ENCODE measurements at regions not wholly inside any gene's neighbourhood (a gene's known extent, or its start where the extent isn't known, plus 50 kb on each side); places are given as distances from the start of the nearest gene placed in this dataset.

GRCh38 chr16:86775511-86775921 is 197.2 kb downstream of the FOXL1 start:
- ChIA-PET POLR2A (ENCODE audit: low non-redundant PET) (no interaction called here), CTCF (no interaction called here)
- TF ChIP-seq, protein P1, sequence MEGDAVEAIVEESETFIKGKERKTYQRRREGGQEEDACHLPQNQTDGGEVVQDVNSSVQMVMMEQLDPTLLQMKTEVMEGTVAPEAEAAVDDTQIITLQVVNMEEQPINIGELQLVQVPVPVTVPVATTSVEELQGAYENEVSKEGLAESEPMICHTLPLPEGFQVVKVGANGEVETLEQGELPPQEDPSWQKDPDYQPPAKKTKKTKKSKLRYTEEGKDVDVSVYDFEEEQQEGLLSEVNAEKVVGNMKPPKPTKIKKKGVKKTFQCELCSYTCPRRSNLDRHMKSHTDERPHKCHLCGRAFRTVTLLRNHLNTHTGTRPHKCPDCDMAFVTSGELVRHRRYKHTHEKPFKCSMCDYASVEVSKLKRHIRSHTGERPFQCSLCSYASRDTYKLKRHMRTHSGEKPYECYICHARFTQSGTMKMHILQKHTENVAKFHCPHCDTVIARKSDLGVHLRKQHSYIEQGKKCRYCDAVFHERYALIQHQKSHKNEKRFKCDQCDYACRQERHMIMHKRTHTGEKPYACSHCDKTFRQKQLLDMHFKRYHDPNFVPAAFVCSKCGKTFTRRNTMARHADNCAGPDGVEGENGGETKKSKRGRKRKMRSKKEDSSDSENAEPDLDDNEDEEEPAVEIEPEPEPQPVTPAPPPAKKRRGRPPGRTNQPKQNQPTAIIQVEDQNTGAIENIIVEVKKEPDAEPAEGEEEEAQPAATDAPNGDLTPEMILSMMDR (conservative IDR thresholded peaks at IDR 0.05; ENCODE audit: low read depth, low read length), result no peak
- TF ChIP-seq EZH2 (IDR thresholded peaks at IDR 0.05; ENCODE audit: borderline replicate concordance, low read depth, low read length, poor library complexity, severe bottlenecking), result no peak
- Histone ChIP-seq H3K36me3 (ENCODE audit: insufficient read depth, low read length, poor library complexity, severe bottlenecking) (no peaks in the 10 kb centered on the region), H3K9me3 (ENCODE audit: low read depth, low read length, poor library complexity, severe bottlenecking) (no peaks in the 10 kb centered on the region), H3K27ac (ENCODE audit: low read depth, low read length, poor library complexity, severe bottlenecking) (no peak overlapping the region), H3K27me3 (replicated peaks; ENCODE audit: insufficient read depth, low read depth, low read length, poor library complexity) (peaks cover 59% of the 10 kb centered on the region), H3K4me3 (ENCODE audit: low read depth, low read length, poor library complexity, severe bottlenecking) (no peak overlapping the region), H3K4me1 (ENCODE audit: insufficient read depth, low read length, poor library complexity, severe bottlenecking) (peaks cover 3% of the 10 kb centered on the region)
- intact Hi-C loops (cut with micrococcal nuclease; ENCODE audit: unreplicated experiment), result no loop called here
- BruUV-seq (replicated peaks), result no TSS peak
- peak; percentile 8 for DNase-seq (ENCODE audit: low spot score)

DNA sequence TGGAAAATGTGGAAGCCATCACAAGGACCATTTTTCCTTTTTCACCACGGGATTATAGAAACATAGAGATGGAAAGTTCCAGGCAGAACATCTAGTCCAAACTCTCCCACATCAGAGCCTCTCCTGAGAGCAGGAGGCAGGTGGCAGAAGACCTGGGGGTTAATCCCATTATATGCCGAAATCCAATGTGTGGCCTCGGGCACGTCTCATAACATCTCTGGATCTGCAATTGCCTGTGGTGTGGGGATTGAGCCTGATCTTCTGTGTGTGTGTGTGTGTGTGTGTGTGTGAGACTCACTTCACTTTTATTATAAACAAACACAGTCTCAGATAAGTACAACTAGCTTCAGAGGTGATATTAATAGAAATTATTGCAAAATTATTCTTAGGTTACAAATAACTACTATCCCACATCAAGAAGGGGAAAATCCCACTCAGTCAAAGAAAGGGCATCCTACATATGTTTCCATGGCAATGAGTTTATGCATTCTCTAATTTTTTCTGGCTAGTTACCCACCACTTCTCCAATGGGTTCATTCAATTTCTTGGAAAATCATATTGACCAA is 199.1 kb downstream of the FOXL1 start:
- no peaks in the 10 kb centered on the region for H3K9me3 ChIP-seq (ENCODE audit: low read depth, low read length, poor library complexity, severe bottlenecking)
- peaks cover 3% of the 10 kb centered on the region for H3K4me1 ChIP-seq (ENCODE audit: insufficient read depth, low read length, poor library complexity, severe bottlenecking)
- no peak overlapping the region for H3K4me3 ChIP-seq (ENCODE audit: low read depth, low read length, poor library complexity, severe bottlenecking)
- intact Hi-C loops (cut with micrococcal nuclease; ENCODE audit: unreplicated experiment), result no loop called here
- POLR2A ChIA-PET (ENCODE audit: low non-redundant PET), result no interaction called here
- no peak for DNase-seq (ENCODE audit: low spot score)
- BruUV-seq (replicated peaks), result no TSS peak
- H3K27me3 ChIP-seq (replicated peaks; ENCODE audit: insufficient read depth, low read depth, low read length, poor library complexity), result peaks cover 73% of the 10 kb centered on the region
- no peaks in the 10 kb centered on the region for H3K36me3 ChIP-seq (ENCODE audit: insufficient read depth, low read length, poor library complexity, severe bottlenecking)
- no peak overlapping the region for H3K27ac ChIP-seq (ENCODE audit: low read depth, low read length, poor library complexity, severe bottlenecking)
- TF ChIP-seq EZH2 (IDR thresholded peaks at IDR 0.05; ENCODE audit: borderline replicate concordance, low read depth, low read length, poor library complexity, severe bottlenecking), result no peak
- TF ChIP-seq, protein P1 (conservative IDR thresholded peaks at IDR 0.05; ENCODE audit: low read depth, low read length), result no peak
- CTCF ChIA-PET, result no interaction called here

- H3K9me3 ChIP-seq (ENCODE audit: low read depth, low read length, poor library complexity, severe bottlenecking), result no peaks in the 10 kb centered on the region
- no peaks in the 10 kb centered on the region for H3K36me3 ChIP-seq (ENCODE audit: insufficient read depth, low read length, poor library complexity, severe bottlenecking)
- DNase-seq (ENCODE audit: low spot score), result no peak
- CTCF ChIA-PET, result no interaction called here
- TF ChIP-seq EZH2 (IDR thresholded peaks at IDR 0.05; ENCODE audit: borderline replicate concordance, low read depth, low read length, poor library complexity, severe bottlenecking), result no peak
- TF ChIP-seq, protein P1 (conservative IDR thresholded peaks at IDR 0.05; ENCODE audit: low read depth, low read length), result no peak
- H3K4me3 ChIP-seq (ENCODE audit: low read depth, low read length, poor library complexity, severe bottlenecking), result no peak overlapping the region
- intact Hi-C loops (cut with micrococcal nuclease; ENCODE audit: unreplicated experiment), result no loop called here
- POLR2A ChIA-PET (ENCODE audit: low non-redundant PET), result no interaction called here
- no peaks in the 10 kb centered on the region for H3K4me1 ChIP-seq (ENCODE audit: insufficient read depth, low read length, poor library complexity, severe bottlenecking)
- H3K27ac ChIP-seq (ENCODE audit: low read depth, low read length, poor library complexity, severe bottlenecking), result no peak overlapping the region
- no TSS peak for BruUV-seq (replicated peaks)
- H3K27me3 ChIP-seq (replicated peaks; ENCODE audit: insufficient read depth, low read depth, low read length, poor library complexity), result peaks cover 75% of the 10 kb centered on the region
These were observed 199.9 kb downstream of the FOXL1 start for GRCh38 chr16:86778108-86778745.
